ENCODE measurements at regions not wholly inside any gene's neighbourhood (a gene's known extent, or its start where the extent isn't known, plus 50 kb on each side); places are given as distances from the start of the nearest gene placed in this dataset.

DNA sequence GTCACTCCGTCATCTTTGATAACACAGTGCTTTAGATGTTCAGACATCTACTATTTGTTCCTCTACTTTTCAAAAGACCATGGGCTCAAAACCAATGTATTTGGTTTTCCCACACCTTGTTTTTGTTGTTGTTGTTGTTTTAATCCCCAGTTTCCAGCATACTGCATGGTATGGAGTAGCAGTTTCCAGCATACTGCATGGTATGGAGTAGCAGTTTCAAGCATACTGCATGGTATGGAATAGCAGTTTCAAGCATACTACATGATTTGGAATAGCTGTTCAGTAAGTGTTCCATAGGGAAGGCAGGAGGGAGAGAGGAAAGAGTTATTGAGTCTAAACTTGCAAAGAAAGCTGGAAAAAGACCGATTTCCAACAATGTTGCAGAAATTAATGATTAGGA, 314.3 kb upstream of the PRKCQ start:
- no peak for TF ChIP-seq POLR2A (IDR thresholded peaks at IDR 0.05; ENCODE audit: extremely low read depth, insufficient read length)
- TF ChIP-seq, protein P1, sequence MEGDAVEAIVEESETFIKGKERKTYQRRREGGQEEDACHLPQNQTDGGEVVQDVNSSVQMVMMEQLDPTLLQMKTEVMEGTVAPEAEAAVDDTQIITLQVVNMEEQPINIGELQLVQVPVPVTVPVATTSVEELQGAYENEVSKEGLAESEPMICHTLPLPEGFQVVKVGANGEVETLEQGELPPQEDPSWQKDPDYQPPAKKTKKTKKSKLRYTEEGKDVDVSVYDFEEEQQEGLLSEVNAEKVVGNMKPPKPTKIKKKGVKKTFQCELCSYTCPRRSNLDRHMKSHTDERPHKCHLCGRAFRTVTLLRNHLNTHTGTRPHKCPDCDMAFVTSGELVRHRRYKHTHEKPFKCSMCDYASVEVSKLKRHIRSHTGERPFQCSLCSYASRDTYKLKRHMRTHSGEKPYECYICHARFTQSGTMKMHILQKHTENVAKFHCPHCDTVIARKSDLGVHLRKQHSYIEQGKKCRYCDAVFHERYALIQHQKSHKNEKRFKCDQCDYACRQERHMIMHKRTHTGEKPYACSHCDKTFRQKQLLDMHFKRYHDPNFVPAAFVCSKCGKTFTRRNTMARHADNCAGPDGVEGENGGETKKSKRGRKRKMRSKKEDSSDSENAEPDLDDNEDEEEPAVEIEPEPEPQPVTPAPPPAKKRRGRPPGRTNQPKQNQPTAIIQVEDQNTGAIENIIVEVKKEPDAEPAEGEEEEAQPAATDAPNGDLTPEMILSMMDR (IDR thresholded peaks at IDR 0.05; ENCODE audit: low read depth, low read length) = no peak

Data from NB4 (cell line).